Mucosa of rectum (tissue), 2 donors: ENCODE measurements at regions not wholly inside any gene's neighbourhood (a gene's known extent, or its start where the extent isn't known, plus 50 kb on each side); places are given as distances from the start of the nearest gene placed in this dataset.

Source experiments
- H3K27ac ChIP-seq, 2 donors: one replicate each; pipeline ENCODE4 v1.7.0; 2013; ENCODE audit warnings: inconsistent platforms in 2 of 2, low read depth in 2 of 2, low read length in 2 of 2
- H3K27me3 ChIP-seq, 2 donors: one replicate each; pipeline ENCODE4 v1.7.0; 2013; ENCODE audit warnings: low read length in 2 of 2; ENCODE audit not compliant: control insufficient read depth in 2 of 2, insufficient read depth in 2 of 2
- H3K36me3 ChIP-seq, 2 donors: one replicate each; pipeline ENCODE4 v1.7.0; 2013; ENCODE audit warnings: low read length in 2 of 2; ENCODE audit not compliant: control insufficient read depth in 2 of 2, insufficient read depth in 2 of 2
- H3K4me1 ChIP-seq, 2 donors: one replicate each; pipeline ENCODE4 v1.7.0; 2013; ENCODE audit warnings: low read length in 2 of 2, mild to moderate bottlenecking in 1 of 2; ENCODE audit not compliant: control insufficient read depth in 2 of 2, insufficient read depth in 2 of 2
- H3K4me3 ChIP-seq, 2 donors: one replicate each; pipeline ENCODE4 v1.7.0; 2013; ENCODE audit warnings: low read length in 2 of 2
- H3K9ac ChIP-seq, 2 donors: one replicate each; pipeline ENCODE4 v1.7.0; 2013; ENCODE audit warnings: low read length in 2 of 2, low read depth in 1 of 2, mild to moderate bottlenecking in 1 of 2
- H3K9me3 ChIP-seq, 2 donors: one replicate each; pipeline ENCODE4 v1.7.0; 2013; ENCODE audit warnings: low read length in 2 of 2; ENCODE audit not compliant: control insufficient read depth in 2 of 2
- donor health status: healthy.
- donor health status: Normal muscosa, but diverticular disease.

- Histone ChIP-seq H3K27ac (no peak overlapping the region), H3K9ac (no peak overlapping the region), H3K4me3 (no peak overlapping the region), H3K4me1 (no peaks in the 10 kb centered on the region), H3K9me3 (no peaks in the 10 kb centered on the region), H3K36me3 (no peaks in the 10 kb centered on the region), H3K27me3 (peaks cover 0 to 4% of the 10 kb centered on the region in 2 donors)
Measured at GRCh38 chr18:75504469-75504868, 77.0 kb upstream of the SMIM21 start.

DNA sequence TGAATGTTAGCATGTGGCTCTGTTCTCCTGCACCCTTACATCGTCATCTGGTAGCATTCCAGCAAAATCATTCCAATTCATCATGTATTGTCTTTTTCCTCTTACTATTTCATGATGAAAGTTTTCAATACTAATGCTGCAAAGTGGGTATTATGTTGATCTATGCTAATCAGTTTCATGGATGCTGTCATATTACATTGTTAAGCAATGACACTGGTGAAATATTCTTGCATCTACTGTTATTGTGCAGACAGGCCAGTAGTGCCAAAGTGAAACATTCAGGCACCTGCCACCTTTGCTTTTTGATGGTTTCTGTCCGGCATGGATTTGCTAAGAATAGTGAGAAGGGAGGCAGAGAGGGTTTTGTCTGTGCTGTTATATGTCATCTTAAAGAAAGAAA is 76.1 kb upstream of the SMIM21 start:
- no peak overlapping the region for H3K9ac ChIP-seq
- H3K9me3 ChIP-seq = no peaks in the 10 kb centered on the region
- H3K4me3 ChIP-seq = no peak overlapping the region
- H3K27me3 ChIP-seq = peaks cover 0 to 4% of the 10 kb centered on the region in 2 donors
- no peaks in the 10 kb centered on the region for H3K4me1 ChIP-seq
- no peaks in the 10 kb centered on the region for H3K36me3 ChIP-seq
- H3K27ac ChIP-seq = no peak overlapping the region

DNA sequence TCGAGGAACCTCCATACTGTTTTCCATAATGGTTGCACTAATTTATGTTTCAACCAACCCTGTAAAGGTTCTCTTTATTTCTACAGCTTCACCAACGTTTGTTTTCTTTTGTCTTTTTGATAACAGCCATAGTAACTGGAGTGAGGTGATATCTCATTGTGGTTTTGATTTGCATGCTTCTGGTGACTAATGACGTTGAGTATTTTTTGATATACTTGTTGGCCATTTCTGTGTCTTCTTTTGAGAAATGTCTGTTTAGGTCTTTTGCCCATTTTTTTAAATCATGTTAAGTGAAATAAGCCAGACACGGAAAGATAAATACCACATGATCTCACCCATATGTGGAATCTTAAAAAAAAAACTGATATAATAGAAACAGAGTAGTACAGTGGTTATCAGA is 74.8 kb upstream of the SMIM21 start:
- peaks cover 0 to 4% of the 10 kb centered on the region in 2 donors for H3K27me3 ChIP-seq
- no peaks in the 10 kb centered on the region for H3K36me3 ChIP-seq
- no peak overlapping the region for H3K27ac ChIP-seq
- no peak overlapping the region for H3K4me3 ChIP-seq
- H3K9me3 ChIP-seq = no peaks in the 10 kb centered on the region
- H3K4me1 ChIP-seq = no peaks in the 10 kb centered on the region
- no peak overlapping the region for H3K9ac ChIP-seq

- Histone ChIP-seq H3K36me3 (no peaks in the 10 kb centered on the region), H3K4me1 (no peaks in the 10 kb centered on the region)
Measured at GRCh38 chr18:75500545-75500944, 73.0 kb upstream of the SMIM21 start.

GRCh38 chr18:75497576-75498235 is 70.2 kb upstream of the SMIM21 start:
- Histone ChIP-seq H3K9ac (no peak overlapping the region), H3K27ac (no peak overlapping the region), H3K36me3 (no peaks in the 10 kb centered on the region), H3K9me3 (no peaks in the 10 kb centered on the region), H3K4me1 (no peaks in the 10 kb centered on the region), H3K4me3 (no peak overlapping the region), H3K27me3 (no peaks in the 10 kb centered on the region)

More at GRCh38 chr18:75500545-75500944, 73.0 kb upstream of the SMIM21 start:
- no peak overlapping the region for H3K9ac ChIP-seq
- H3K4me3 ChIP-seq = no peak overlapping the region
- H3K9me3 ChIP-seq = no peaks in the 10 kb centered on the region
- peaks cover 0 to 4% of the 10 kb centered on the region in 2 donors for H3K27me3 ChIP-seq
- H3K27ac ChIP-seq = no peak overlapping the region

- no peak overlapping the region for H3K9ac ChIP-seq
- no peaks in the 10 kb centered on the region for H3K27me3 ChIP-seq
- H3K4me3 ChIP-seq = no peak overlapping the region
- H3K9me3 ChIP-seq = no peaks in the 10 kb centered on the region
- H3K36me3 ChIP-seq = no peaks in the 10 kb centered on the region
- no peaks in the 10 kb centered on the region for H3K4me1 ChIP-seq
- no peak overlapping the region for H3K27ac ChIP-seq
Measured at GRCh38 chr18:75496151-75496550, 68.6 kb upstream of the SMIM21 start.

DNA sequence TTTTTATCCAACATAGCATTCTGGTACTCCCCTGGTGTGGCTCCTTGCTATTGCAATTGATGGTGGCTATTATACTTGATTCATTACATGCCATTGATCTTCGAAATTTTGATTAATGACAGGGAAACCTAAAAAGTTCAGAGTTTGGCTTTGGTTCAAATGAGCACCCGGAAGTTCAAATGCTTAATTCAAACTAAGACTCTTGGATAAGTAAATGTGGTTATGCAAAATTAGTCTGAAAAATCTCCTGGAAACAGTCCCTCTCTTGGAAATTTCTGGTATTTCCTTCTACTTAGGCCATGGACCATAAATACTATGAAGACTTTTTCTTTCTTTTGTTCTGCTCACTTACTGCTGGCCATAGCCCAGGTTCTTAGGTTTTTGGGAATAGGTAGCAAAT is 65.3 kb upstream of the SMIM21 start:
- Histone ChIP-seq H3K27ac (no peak overlapping the region), H3K4me3 (no peak overlapping the region), H3K27me3 (no peaks in the 10 kb centered on the region), H3K9me3 (no peaks in the 10 kb centered on the region), H3K4me1 (no peaks in the 10 kb centered on the region), H3K36me3 (no peaks in the 10 kb centered on the region), H3K9ac (no peak overlapping the region)

DNA sequence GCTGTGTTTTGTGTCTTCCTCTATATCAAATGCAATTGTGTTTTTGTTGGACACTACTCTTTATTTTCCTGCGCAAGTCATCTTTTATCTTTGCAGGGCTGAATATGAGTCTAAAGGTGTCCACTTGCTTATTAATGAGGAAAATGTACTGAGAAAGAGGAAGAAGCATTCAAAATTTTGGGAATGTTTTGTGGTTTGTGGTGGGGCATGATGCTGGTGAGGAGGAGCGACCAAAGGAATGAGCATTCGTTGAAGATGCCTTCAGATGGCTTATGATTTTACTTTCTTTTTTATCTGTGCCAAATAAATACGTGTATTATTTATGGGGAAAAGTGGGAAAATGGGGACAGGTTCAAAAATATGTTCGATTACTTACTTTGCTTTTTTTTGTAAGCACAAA is 63.9 kb upstream of the SMIM21 start:
- Histone ChIP-seq H3K27me3 (no peaks in the 10 kb centered on the region), H3K9ac (no peak overlapping the region), H3K9me3 (no peaks in the 10 kb centered on the region), H3K4me3 (no peak overlapping the region), H3K36me3 (no peaks in the 10 kb centered on the region), H3K27ac (no peak overlapping the region), H3K4me1 (no peaks in the 10 kb centered on the region)

GRCh38 chr18:75489493-75490190 is 62.1 kb upstream of the SMIM21 start:
- Histone ChIP-seq H3K9me3 (no peaks in the 10 kb centered on the region), H3K9ac (no peak overlapping the region), H3K4me1 (no peaks in the 10 kb centered on the region), H3K4me3 (no peak overlapping the region), H3K27ac (no peak overlapping the region), H3K36me3 (no peaks in the 10 kb centered on the region), H3K27me3 (no peaks in the 10 kb centered on the region)

DNA sequence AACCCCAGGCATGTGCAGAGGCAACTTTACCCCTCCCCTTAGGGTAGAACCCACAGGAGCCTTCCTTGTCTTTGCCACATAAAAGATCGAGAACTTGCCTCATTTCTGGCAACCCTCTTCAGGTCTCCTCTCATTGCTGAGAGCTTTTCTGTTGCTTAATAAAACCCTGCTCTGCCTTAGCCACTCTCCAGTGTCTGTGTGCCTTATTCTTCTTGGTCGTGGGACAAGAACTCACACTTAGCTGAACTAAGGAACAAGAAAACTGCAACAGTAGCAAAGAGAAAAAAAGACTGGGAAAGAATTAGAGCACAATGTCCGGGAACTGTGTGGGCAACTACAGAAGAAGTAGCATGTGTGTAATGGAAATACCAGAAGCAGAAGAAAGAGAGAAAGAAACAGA is 56.2 kb upstream of the SMIM21 start:
- Histone ChIP-seq H3K4me1 (no peaks in the 10 kb centered on the region), H3K27me3 (no peaks in the 10 kb centered on the region), H3K36me3 (no peaks in the 10 kb centered on the region), H3K4me3 (no peak overlapping the region), H3K27ac (no peak overlapping the region), H3K9ac (no peak overlapping the region), H3K9me3 (no peaks in the 10 kb centered on the region)
